K562 (cell line): ENCODE measurements at regions not wholly inside any gene's neighbourhood (a gene's known extent, or its start where the extent isn't known, plus 50 kb on each side); places are given as distances from the start of the nearest gene placed in this dataset.

ENCODE experiments used
- ATAC-seq: fragments of 200-7000 bp; cut with Tn5 transposase; 3 replicates; pipeline ENCODE4 v1.9.1; 2020; ENCODE audit warnings: moderate library complexity
- BruUV-seq: library from RNA; stranded (reverse); fragments of 400-500 nt; replicated peaks from 2 replicates; lab custom pipeline; 2021; lab: Mats Ljungman, UMichigan
- CTCF ChIA-PET: fragments of 300-600 bp; formaldehyde crosslinking; extraction: SDS; loops from one replicate; lab custom pipeline; 2021; ENCODE audit warnings: low intra/inter-chr PET ratio; lab: Yijun Ruan, JAX
- POLR2A ChIA-PET: fragments of 300-600, 350-650 bp; sonication (Branson Sonifier 250); formaldehyde crosslinking; extraction: SDS; loops from one replicate; lab custom pipeline; 2021; ENCODE audit warnings: antibody characterized with exemption, inconsistent platforms; lab: Yijun Ruan, JAX
- DNase-seq, 4 experiments: peaks; one replicate each; pipeline versions ENCODE4 v3.0.0 to v3.0.0-alpha.2; 2011 to 2018; ENCODE audit warnings: low spot score in 3 of 4, mixed read lengths in 3 of 4; ENCODE audit errors: extremely low read depth in 1 of 4
- FAIRE-seq: peaks from 2 replicates; lab custom pipeline; 2011; peaks lifted over from hg19 to GRCh38; lab: Jason Lieb, UNC
- H2AFZ ChIP-seq: 2 replicates; pipeline ENCODE4 v1.6.0; 2011; ENCODE audit warnings: low read depth, low read length, control low read depth, inconsistent platforms
- H3K27ac ChIP-seq: fragments of 200-600 bp; 3 replicates; pipeline ENCODE4 v1.8.0; 2011; ENCODE audit warnings: low read depth, mild to moderate bottlenecking, control low read depth, inconsistent platforms, low read length, moderate library complexity, mixed read lengths; ENCODE audit errors: extremely low read depth
- H3K27me3 ChIP-seq, 2 experiments: fragments of 300-600 bp in 1 of 2; 2 replicates in 1 of 2; 3 replicates in 1 of 2; pipeline versions ENCODE4 v1.6.0 to v1.8.0; 2011; ENCODE audit warnings: inconsistent platforms in 2 of 2, low read length in 2 of 2, mild to moderate bottlenecking in 1 of 2, mixed read lengths in 1 of 2, moderate library complexity in 1 of 2; ENCODE audit not compliant: control insufficient read depth in 2 of 2, insufficient read depth in 2 of 2
- H3K36me3 ChIP-seq: fragments of 300-600 bp; 3 replicates; pipeline ENCODE4 v1.8.0; 2011; ENCODE audit warnings: mild to moderate bottlenecking, low read length, inconsistent platforms; ENCODE audit not compliant: control insufficient read depth, insufficient read depth
- H3K4me1 ChIP-seq, 2 experiments: fragments of 200-600 bp in 1 of 2; replicated peaks in 1 of 2; 2 replicates in 1 of 2; 3 replicates in 1 of 2; pipeline versions ENCODE4 v1.5.1 to v1.8.0; 2011; ENCODE audit warnings: inconsistent platforms in 2 of 2, low read length in 2 of 2, mild to moderate bottlenecking in 1 of 2, mixed read lengths in 1 of 2, moderate library complexity in 1 of 2; ENCODE audit not compliant: control insufficient read depth in 2 of 2, insufficient read depth in 2 of 2
- H3K4me2 ChIP-seq: 2 replicates; pipeline ENCODE4 v1.6.1; 2011; ENCODE audit warnings: low read length, control low read depth, inconsistent platforms, mixed read lengths; ENCODE audit not compliant: insufficient read depth
- H3K4me3 ChIP-seq: fragments of 200-600 bp; sonication (generic), shearing (Covaris generic); 2 replicates; pipeline ENCODE4 v1.5.1; 2016; ENCODE audit warnings: control low read depth, inconsistent platforms
- H3K79me2 ChIP-seq: fragments of 200-600 bp; 3 replicates; pipeline ENCODE4 v1.8.0; 2011; ENCODE audit warnings: low read length, inconsistent platforms; ENCODE audit not compliant: control insufficient read depth, insufficient read depth
- H3K9ac ChIP-seq, 2 experiments: 2 replicates each; pipeline versions ENCODE4 v1.6.0 to v1.6.1; 2011; ENCODE audit warnings: low read depth in 2 of 2, low read length in 2 of 2, control low read depth in 1 of 2, inconsistent platforms in 1 of 2, mild to moderate bottlenecking in 1 of 2, mixed read lengths in 1 of 2; ENCODE audit not compliant: insufficient read depth in 1 of 2
- H3K9me1 ChIP-seq: one replicate; pipeline ENCODE4 v1.6.0; 2011; ENCODE audit warnings: inconsistent platforms, mild to moderate bottlenecking, low read length, moderate library complexity; ENCODE audit not compliant: control insufficient read depth, insufficient read depth
- H3K9me3 ChIP-seq: replicated peaks from 2 replicates; pipeline ENCODE4 v1.5.1; 2011; ENCODE audit warnings: low read depth, low read length, inconsistent platforms; ENCODE audit not compliant: control insufficient read depth, insufficient read depth
- H4K20me1 ChIP-seq: replicated peaks from 2 replicates; pipeline ENCODE4 v1.6.1; 2011; ENCODE audit warnings: low read length, inconsistent platforms, mixed read lengths; ENCODE audit not compliant: control insufficient read depth, insufficient read depth
- GTF2F1 ChIP-seq: IDR thresholded peaks from 2 replicates; pipeline ENCODE4 v1.6.1; 2011; ENCODE audit warnings: low read depth, low read length, improper control_type of control experiment
- HNRNPLL ChIP-seq: fragments of 200-400 bp; formaldehyde crosslinking; IDR thresholded peaks from 2 replicates; pipeline ENCODE4 v1.6.1; 2017; ENCODE audit warnings: low read length, low read depth, mild to moderate bottlenecking; ENCODE audit not compliant: poor library complexity, severe bottlenecking
- KLF16 ChIP-seq: IDR thresholded peaks from 2 replicates; pipeline ENCODE4 v1.6.1; 2016; ENCODE audit warnings: antibody characterized with exemption
- MEF2D ChIP-seq: conservative IDR thresholded peaks from 2 replicates; pipeline ENCODE4 v1.6.1; 2016; ENCODE audit warnings: low read depth, missing genetic modification characterization, missing compliant biosample characterization
- MTF1 ChIP-seq: fragments of 250-450 bp; sonication (Bioruptor Pico); IDR thresholded peaks from 2 replicates; pipeline ENCODE4 v1.9.0; 2021; ENCODE audit warnings: moderate library complexity, mild to moderate bottlenecking, inconsistent platforms, borderline replicate concordance
- NFYB ChIP-seq: IDR thresholded peaks from 2 replicates; pipeline ENCODE4 v1.6.1; 2011; ENCODE audit warnings: mild to moderate bottlenecking, moderate library complexity; ENCODE audit not compliant: insufficient read length; ENCODE audit errors: extremely low read depth
- RFX5 ChIP-seq: IDR thresholded peaks from 2 replicates; pipeline ENCODE4 v1.6.1; 2011; ENCODE audit warnings: low read depth, mild to moderate bottlenecking, improper control_type of control experiment, low read length
- ZNF124 ChIP-seq: sonication (generic); formaldehyde crosslinking; IDR thresholded peaks from 2 replicates; pipeline ENCODE4 v1.8.1; 2022; ENCODE audit warnings: missing genetic modification reagents
- ZNF717 ChIP-seq: fragments of 250-450 bp; sonication (Bioruptor Pico); IDR thresholded peaks from 2 replicates; pipeline ENCODE4 v1.5.0; 2021
- ZSCAN32 ChIP-seq: fragments of 450-650 bp; formaldehyde crosslinking; IDR thresholded peaks from 2 replicates; pipeline ENCODE4 v1.4.0; 2020; ENCODE audit warnings: mild to moderate bottlenecking, moderate library complexity
- whole genome bisulfite sequencing: fragments of 100-300 bp; shearing (Covaris generic); methylation state at CpG from one replicate; pipeline ENCODE4 v1.1.6; 2016; ENCODE audit warnings: low coverage, mixed read lengths; ENCODE audit not compliant: insufficient coverage; ENCODE audit errors: missing lambda C conversion rate; 5-methylcytosine and 5-hydroxymethylcytosine counted together
- in situ Hi-C: fragments of 300-500 bp; cut with MboI; formaldehyde crosslinking; loops from 4 replicates; pipeline ENCODE4 v1.15.0; 2018; ENCODE audit warnings: inconsistent platforms, mixed read lengths
- intact Hi-C: fragments of 100-400 bp; cut with micrococcal nuclease; formaldehyde crosslinking; loops from 2 replicates; pipeline ENCODE4 v1.14.2; 2022
- TF ChIP-seq, protein P1 (sequence below): fragments of 250-450 bp; sonication (Bioruptor Pico); IDR thresholded peaks from 2 replicates; pipeline ENCODE4 v1.4.0; 2020
- TF ChIP-seq, protein P2 (sequence below): fragments of 250-450 bp; sonication (Bioruptor Pico); IDR thresholded peaks from 2 replicates; pipeline ENCODE4 v1.4.0; 2020; ENCODE audit warnings: mild to moderate bottlenecking, moderate library complexity
- TF ChIP-seq, protein P3 (sequence below): fragments of 450-650 bp; IDR thresholded peaks from 2 replicates; pipeline ENCODE4 v1.6.1; 2018; ENCODE audit warnings: mild to moderate bottlenecking, low read depth; ENCODE audit not compliant: partially characterized antibody

DNA sequence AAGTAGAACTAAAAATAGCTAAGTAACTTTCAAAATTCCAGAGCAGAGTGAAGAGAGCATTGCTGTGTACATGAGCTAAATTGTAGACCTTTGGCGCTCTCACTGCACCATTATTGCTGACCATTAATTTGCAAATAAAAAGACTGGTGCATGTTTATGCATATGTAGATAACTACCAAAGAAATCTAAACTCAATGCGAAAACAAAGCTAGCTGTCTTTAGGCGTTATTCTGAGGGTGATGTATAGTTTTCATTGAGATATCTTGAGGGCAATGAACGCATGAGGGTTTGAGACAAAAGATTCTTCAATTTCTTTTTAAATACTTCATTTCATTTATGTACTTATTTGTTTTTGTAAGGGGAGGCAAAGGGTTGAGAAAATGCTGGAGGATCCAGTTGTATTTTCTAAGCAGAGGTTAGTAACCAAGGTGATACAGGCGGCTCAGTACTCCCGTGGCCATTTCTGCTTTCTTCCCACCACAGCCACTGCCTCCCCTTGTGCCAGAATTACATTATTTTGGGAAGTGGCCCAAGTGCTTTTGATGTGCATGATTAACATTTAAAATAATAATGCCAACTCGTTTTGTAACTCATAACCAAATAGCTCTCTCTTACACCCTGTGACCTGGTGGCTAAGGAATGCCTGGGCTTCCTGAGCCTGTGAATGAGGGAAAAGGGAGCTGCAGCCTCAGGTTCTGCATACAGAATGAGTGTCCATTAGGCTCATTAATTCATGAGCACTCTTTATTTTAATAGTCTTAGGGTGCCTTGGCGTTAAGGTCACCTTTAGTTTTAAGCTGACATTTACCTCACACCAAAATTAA is 797.8 kb upstream of the GYPC start:
- H3K4me3 ChIP-seq = no peak overlapping the region
- no peak for DNase-seq
- no peak overlapping the region for H3K9ac ChIP-seq
- FAIRE-seq = no peak
- no TSS peak for BruUV-seq
- no peak overlapping the region for H2AFZ ChIP-seq
- H3K9me1 ChIP-seq = no peaks in the 10 kb centered on the region
- no peak for ATAC-seq
- ChIA-PET POLR2A (no interaction called here), CTCF (no interaction called here)
- H3K4me1 ChIP-seq = no peaks in the 10 kb centered on the region
- H3K79me2 ChIP-seq = no peaks in the 10 kb centered on the region
- in situ Hi-C loops = no loop called here
- WGBS = 1% methylated on average over 8 of the region's 8 CpGs
- H3K27me3 ChIP-seq = no peaks in the 10 kb centered on the region
- H3K27ac ChIP-seq = no peak overlapping the region
- H4K20me1 ChIP-seq = no peaks in the 10 kb centered on the region
- no peaks in the 10 kb centered on the region for H3K9me3 ChIP-seq
- intact Hi-C loops = no loop called here
- H3K4me2 ChIP-seq = no peak overlapping the region
- H3K36me3 ChIP-seq = no peaks in the 10 kb centered on the region
- TF ChIP-seq MTF1 (CRISPR knock-in tag) = no peak
- TF ChIP-seq GTF2F1 = no peak
- no peak for TF ChIP-seq NFYB
- no peak for TF ChIP-seq MEF2D (tag)
- no peak for TF ChIP-seq ZNF124 (CRISPR knock-in tag)
- no peak for TF ChIP-seq ZSCAN32 (CRISPR knock-in tag)
- TF ChIP-seq ZNF717 (CRISPR knock-in tag) = no peak
- TF ChIP-seq, protein P1, sequence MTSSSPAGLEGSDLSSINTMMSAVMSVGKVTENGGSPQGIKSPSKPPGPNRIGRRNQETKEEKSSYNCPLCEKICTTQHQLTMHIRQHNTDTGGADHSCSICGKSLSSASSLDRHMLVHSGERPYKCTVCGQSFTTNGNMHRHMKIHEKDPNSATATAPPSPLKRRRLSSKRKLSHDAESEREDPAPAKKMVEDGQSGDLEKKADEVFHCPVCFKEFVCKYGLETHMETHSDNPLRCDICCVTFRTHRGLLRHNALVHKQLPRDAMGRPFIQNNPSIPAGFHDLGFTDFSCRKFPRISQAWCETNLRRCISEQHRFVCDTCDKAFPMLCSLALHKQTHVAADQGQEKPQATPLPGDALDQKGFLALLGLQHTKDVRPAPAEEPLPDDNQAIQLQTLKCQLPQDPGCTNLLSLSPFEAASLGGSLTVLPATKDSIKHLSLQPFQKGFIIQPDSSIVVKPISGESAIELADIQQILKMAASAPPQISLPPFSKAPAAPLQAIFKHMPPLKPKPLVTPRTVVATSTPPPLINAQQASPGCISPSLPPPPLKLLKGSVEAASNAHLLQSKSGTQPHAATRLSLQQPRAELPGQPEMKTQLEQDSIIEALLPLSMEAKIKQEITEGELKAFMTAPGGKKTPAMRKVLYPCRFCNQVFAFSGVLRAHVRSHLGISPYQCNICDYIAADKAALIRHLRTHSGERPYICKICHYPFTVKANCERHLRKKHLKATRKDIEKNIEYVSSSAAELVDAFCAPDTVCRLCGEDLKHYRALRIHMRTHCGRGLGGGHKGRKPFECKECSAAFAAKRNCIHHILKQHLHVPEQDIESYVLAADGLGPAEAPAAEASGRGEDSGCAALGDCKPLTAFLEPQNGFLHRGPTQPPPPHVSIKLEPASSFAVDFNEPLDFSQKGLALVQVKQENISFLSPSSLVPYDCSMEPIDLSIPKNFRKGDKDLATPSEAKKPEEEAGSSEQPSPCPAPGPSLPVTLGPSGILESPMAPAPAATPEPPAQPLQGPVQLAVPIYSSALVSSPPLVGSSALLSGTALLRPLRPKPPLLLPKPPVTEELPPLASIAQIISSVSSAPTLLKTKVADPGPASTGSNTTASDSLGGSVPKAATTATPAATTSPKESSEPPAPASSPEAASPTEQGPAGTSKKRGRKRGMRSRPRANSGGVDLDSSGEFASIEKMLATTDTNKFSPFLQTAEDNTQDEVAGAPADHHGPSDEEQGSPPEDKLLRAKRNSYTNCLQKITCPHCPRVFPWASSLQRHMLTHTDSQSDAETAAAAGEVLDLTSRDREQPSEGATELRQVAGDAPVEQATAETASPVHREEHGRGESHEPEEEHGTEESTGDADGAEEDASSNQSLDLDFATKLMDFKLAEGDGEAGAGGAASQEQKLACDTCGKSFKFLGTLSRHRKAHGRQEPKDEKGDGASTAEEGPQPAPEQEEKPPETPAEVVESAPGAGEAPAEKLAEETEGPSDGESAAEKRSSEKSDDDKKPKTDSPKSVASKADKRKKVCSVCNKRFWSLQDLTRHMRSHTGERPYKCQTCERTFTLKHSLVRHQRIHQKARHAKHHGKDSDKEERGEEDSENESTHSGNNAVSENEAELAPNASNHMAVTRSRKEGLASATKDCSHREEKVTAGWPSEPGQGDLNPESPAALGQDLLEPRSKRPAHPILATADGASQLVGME = no peak
- TF ChIP-seq HNRNPLL = no peak
- TF ChIP-seq, protein P2, sequence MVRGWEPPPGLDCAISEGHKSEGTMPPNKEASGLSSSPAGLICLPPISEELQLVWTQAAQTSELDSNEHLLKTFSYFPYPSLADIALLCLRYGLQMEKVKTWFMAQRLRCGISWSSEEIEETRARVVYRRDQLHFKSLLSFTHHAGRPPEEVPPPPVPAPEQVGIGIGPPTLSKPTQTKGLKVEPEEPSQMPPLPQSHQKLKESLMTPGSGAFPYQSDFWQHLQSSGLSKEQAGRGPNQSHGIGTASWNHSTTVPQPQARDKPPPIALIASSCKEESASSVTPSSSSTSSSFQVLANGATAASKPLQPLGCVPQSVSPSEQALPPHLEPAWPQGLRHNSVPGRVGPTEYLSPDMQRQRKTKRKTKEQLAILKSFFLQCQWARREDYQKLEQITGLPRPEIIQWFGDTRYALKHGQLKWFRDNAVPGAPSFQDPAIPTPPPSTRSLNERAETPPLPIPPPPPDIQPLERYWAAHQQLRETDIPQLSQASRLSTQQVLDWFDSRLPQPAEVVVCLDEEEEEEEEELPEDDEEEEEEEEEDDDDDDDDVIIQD (CRISPR knock-in tag) = no peak
- TF ChIP-seq RFX5 = no peak
- TF ChIP-seq, protein P3, sequence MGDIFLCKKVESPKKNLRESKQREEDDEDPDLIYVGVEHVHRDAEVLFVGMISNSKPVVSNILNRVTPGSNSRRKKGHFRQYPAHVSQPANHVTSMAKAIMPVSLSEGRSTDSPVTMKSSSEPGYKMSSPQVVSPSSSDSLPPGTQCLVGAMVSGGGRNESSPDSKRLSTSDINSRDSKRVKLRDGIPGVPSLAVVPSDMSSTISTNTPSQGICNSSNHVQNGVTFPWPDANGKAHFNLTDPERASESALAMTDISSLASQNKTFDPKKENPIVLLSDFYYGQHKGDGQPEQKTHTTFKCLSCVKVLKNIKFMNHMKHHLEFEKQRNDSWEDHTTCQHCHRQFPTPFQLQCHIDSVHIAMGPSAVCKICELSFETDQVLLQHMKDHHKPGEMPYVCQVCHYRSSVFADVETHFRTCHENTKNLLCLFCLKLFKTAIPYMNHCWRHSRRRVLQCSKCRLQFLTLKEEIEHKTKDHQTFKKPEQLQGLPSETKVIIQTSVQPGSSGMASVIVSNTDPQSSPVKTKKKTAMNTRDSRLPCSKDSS = no peak
- no peak for TF ChIP-seq KLF16
